Activated CD4-positive, alpha-beta T cell treated with anti-CD3 and anti-CD28 coated beads for 36 hours (primary cell): ENCODE measurements at regions not wholly inside any gene's neighbourhood (a gene's known extent, or its start where the extent isn't known, plus 50 kb on each side); places are given as distances from the start of the nearest gene placed in this dataset.

Experiments
- ATAC-seq: fragments of 200-7000 bp; cut with Tn5 transposase; one replicate; pipeline ENCODE4 v1.10.0; 2021; ENCODE audit warnings: mild to moderate bottlenecking, moderate library complexity
- CTCF ChIA-PET: fragments of 350-600 bp; sonication (Branson Sonifier 250); formaldehyde crosslinking; loops from one replicate; lab custom pipeline; 2021; ENCODE audit warnings: antibody characterized with exemption; lab: Charles Lee
- POLR2A ChIA-PET: fragments of 350-600 bp; sonication (Branson Sonifier 250); formaldehyde crosslinking; loops from one replicate; lab custom pipeline; 2021; ENCODE audit warnings: antibody characterized with exemption, inconsistent platforms; lab: Charles Lee
- DNase-seq: peaks from one replicate; pipeline ENCODE4 v3.0.0-alpha.2; 2020
- H3K27ac Mint-ChIP-seq: one replicate; pipeline ENCODE4 v1.8.0; 2021; ENCODE audit warnings: mixed read lengths
- H3K27me3 Mint-ChIP-seq: one replicate; pipeline ENCODE4 v1.8.0; 2021; ENCODE audit warnings: mixed read lengths
- H3K36me3 Mint-ChIP-seq: one replicate; pipeline ENCODE4 v1.8.0; 2021; ENCODE audit warnings: low read depth, mixed read lengths
- H3K4me1 Mint-ChIP-seq: one replicate; pipeline ENCODE4 v1.8.0; 2021; ENCODE audit warnings: mixed read lengths
- H3K4me3 Mint-ChIP-seq: one replicate; pipeline ENCODE4 v1.8.0; 2021; ENCODE audit warnings: mild to moderate bottlenecking, moderate library complexity, mixed read lengths
- H3K9me3 Mint-ChIP-seq: one replicate; pipeline ENCODE4 v1.8.0; 2021; ENCODE audit warnings: low read depth, mixed read lengths
- intact Hi-C, 2 experiments: fragments of 100-400 bp; cut with DNase I in 1 of 2; cut with micrococcal nuclease in 1 of 2; formaldehyde crosslinking; loops; one replicate each; pipeline versions ENCODE4 v1.14.2 to v1.15.1; 2022 to 2024; cut with DNase I, micrococcal nuclease

GRCh38 chr4:19514276-19515070 lies 737.2 kb upstream of the SLIT2 start:
- H3K4me1 Mint-ChIP-seq: no peaks in the 10 kb centered on the region
- H3K27me3 Mint-ChIP-seq: no peaks in the 10 kb centered on the region
- DNase-seq: no peak
- H3K27ac Mint-ChIP-seq: no peak overlapping the region
- ChIA-PET CTCF (no interaction called here), POLR2A (no interaction called here)
- H3K36me3 Mint-ChIP-seq: no peaks in the 10 kb centered on the region
- intact Hi-C loops: no loop called here
- H3K4me3 Mint-ChIP-seq: no peak overlapping the region
- H3K9me3 Mint-ChIP-seq: peaks cover 14% of the 10 kb centered on the region
- no peak for ATAC-seq

DNA sequence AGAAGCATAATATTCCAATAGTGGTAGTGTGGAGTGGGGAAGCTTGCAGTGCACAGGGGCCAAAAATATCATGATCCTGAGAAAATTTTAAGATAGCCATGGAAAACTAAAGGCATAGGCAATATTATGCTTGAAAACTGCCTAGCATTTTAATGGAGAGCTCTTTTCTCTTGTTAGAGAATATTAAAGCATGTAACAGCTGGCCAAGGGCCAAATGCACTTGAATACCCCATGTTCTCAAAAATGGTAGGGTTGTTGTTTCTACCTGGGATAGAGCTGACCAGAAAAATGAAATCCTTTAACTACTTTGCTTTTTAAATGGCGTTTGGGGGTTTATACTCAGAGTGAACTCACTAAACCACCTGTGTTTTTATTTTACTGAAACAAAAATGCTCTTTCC lies 739.6 kb upstream of the SLIT2 start:
- ATAC-seq (no peak), DNase-seq (no peak)
- POLR2A ChIA-PET: no interaction called here
- Mint-ChIP-seq H3K27ac (no peak overlapping the region), H3K36me3 (no peaks in the 10 kb centered on the region), H3K4me1 (no peaks in the 10 kb centered on the region), H3K9me3 (peaks cover 9% of the 10 kb centered on the region), H3K27me3 (no peaks in the 10 kb centered on the region), H3K4me3 (no peak overlapping the region)
- intact Hi-C loops: no loop called here
- CTCF ChIA-PET: no interaction called here

DNA sequence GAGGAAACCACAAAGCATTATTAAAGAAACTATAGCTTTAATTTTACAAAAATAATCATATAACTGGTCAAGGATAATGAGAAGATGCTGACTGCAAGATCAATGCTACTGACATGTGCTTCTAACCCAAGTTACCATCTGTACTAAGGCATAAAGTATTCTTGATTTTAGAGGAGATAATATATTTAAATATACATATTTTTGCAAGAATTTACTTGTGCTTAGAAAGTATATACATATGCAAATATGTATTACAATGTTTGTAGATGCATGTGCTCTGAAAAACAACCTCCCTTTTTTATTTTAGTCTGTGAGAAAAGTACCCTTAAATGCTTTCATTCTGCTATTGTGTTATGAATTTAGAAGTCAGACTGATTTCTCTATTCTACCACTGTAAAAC lies 740.7 kb upstream of the SLIT2 start:
- Mint-ChIP-seq H3K36me3 (no peaks in the 10 kb centered on the region), H3K4me3 (no peak overlapping the region), H3K27me3 (no peaks in the 10 kb centered on the region), H3K27ac (no peak overlapping the region), H3K4me1 (no peaks in the 10 kb centered on the region), H3K9me3 (peaks cover 9% of the 10 kb centered on the region)
- DNase-seq (no peak), ATAC-seq (no peak)
- intact Hi-C loops: no loop called here
- CTCF ChIA-PET: interaction anchor here (0.6 kb wide), 1 partner anchor 480 kb away, joined by 3 read pairs; no protein-coding TSS in a partner anchor
- POLR2A ChIA-PET: no interaction called here

- ChIA-PET POLR2A (no interaction called here), CTCF (no interaction called here)
- ATAC-seq: no peak
- Mint-ChIP-seq H3K27me3 (no peaks in the 10 kb centered on the region), H3K4me1 (no peaks in the 10 kb centered on the region), H3K27ac (no peak overlapping the region), H3K36me3 (no peaks in the 10 kb centered on the region), H3K4me3 (no peak overlapping the region), H3K9me3 (peaks cover 2% of the 10 kb centered on the region)
- intact Hi-C loops: no loop called here
- no peak for DNase-seq
These were observed 743.3 kb upstream of the SLIT2 start for GRCh38 chr4:19508442-19508841.

- H3K27me3 Mint-ChIP-seq: no peaks in the 10 kb centered on the region
- peaks cover 17% of the 10 kb centered on the region for H3K9me3 Mint-ChIP-seq
These were observed 754.0 kb upstream of the SLIT2 start for GRCh38 chr4:19497705-19498104.

GRCh38 chr4:19496756-19497155 lies 754.9 kb upstream of the SLIT2 start:
- H3K9me3 Mint-ChIP-seq: peaks cover 23% of the 10 kb centered on the region
- H3K27ac Mint-ChIP-seq: no peak overlapping the region
- intact Hi-C loops: no loop called here
- H3K4me3 Mint-ChIP-seq: no peak overlapping the region
- no peaks in the 10 kb centered on the region for H3K27me3 Mint-ChIP-seq
- ATAC-seq: no peak
- no peaks in the 10 kb centered on the region for H3K36me3 Mint-ChIP-seq
- POLR2A ChIA-PET: no interaction called here
- H3K4me1 Mint-ChIP-seq: no peaks in the 10 kb centered on the region
- CTCF ChIA-PET: no interaction called here
- no peak for DNase-seq

More at GRCh38 chr4:19497705-19498104, 754.0 kb upstream of the SLIT2 start:
- H3K36me3 Mint-ChIP-seq: no peaks in the 10 kb centered on the region
- no peak overlapping the region for H3K27ac Mint-ChIP-seq
- no peak overlapping the region for H3K4me3 Mint-ChIP-seq
- ATAC-seq: no peak
- intact Hi-C loops: no loop called here
- CTCF ChIA-PET: no interaction called here
- POLR2A ChIA-PET: no interaction called here
- no peaks in the 10 kb centered on the region for H3K4me1 Mint-ChIP-seq
- DNase-seq: no peak

DNA sequence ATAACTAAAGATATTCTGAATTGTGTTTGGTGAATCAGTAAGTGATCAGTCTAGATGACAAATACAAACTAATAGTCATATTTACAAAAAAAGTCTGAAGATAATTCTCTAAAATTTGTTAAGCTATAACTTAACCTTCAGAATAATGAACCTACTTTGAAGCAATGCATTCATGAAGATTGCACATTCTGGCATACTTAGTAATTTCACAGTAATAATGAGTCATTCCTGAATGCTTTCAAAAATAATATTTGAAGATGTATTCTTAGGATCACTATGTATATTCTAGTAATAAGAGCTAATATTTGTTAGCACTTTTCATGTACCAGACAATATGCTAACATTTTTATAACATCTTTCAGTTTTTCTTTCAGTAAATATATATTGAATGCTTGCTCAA lies 756.7 kb upstream of the SLIT2 start:
- Mint-ChIP-seq H3K27ac (no peak overlapping the region), H3K9me3 (peaks cover 23% of the 10 kb centered on the region), H3K36me3 (no peaks in the 10 kb centered on the region), H3K27me3 (no peaks in the 10 kb centered on the region), H3K4me1 (no peaks in the 10 kb centered on the region), H3K4me3 (no peak overlapping the region)
- CTCF ChIA-PET: no interaction called here
- DNase-seq (no peak), ATAC-seq (no peak)
- POLR2A ChIA-PET: no interaction called here
- intact Hi-C loops: no loop called here

- intact Hi-C loops: no loop called here
- Mint-ChIP-seq H3K27ac (no peak overlapping the region), H3K4me3 (no peak overlapping the region), H3K9me3 (peaks cover 23% of the 10 kb centered on the region), H3K27me3 (no peaks in the 10 kb centered on the region), H3K4me1 (no peaks in the 10 kb centered on the region), H3K36me3 (no peaks in the 10 kb centered on the region)
- ATAC-seq: no peak
- DNase-seq: no peak
- ChIA-PET POLR2A (no interaction called here), CTCF (no interaction called here)
These were observed 759.1 kb upstream of the SLIT2 start for GRCh38 chr4:19492606-19493005.

- H3K4me1 Mint-ChIP-seq: no peaks in the 10 kb centered on the region
- H3K27ac Mint-ChIP-seq: no peak overlapping the region
- no peaks in the 10 kb centered on the region for H3K36me3 Mint-ChIP-seq
- ATAC-seq: no peak
- H3K27me3 Mint-ChIP-seq: no peaks in the 10 kb centered on the region
- no peak for DNase-seq
- H3K4me3 Mint-ChIP-seq: no peak overlapping the region
- ChIA-PET POLR2A (no interaction called here), CTCF (no interaction called here)
- intact Hi-C loops: no loop called here
- no peaks in the 10 kb centered on the region for H3K9me3 Mint-ChIP-seq
These were observed 765.3 kb upstream of the SLIT2 start for GRCh38 chr4:19486400-19486799.

GRCh38 chr4:19478791-19479190 lies 772.9 kb upstream of the SLIT2 start:
- H3K36me3 Mint-ChIP-seq: no peaks in the 10 kb centered on the region
- ChIA-PET POLR2A (no interaction called here), CTCF (no interaction called here)
- DNase-seq (no peak), ATAC-seq (no peak)
- H3K4me1 Mint-ChIP-seq: no peaks in the 10 kb centered on the region
- intact Hi-C loops: no loop called here
- no peaks in the 10 kb centered on the region for H3K27me3 Mint-ChIP-seq
- no peak overlapping the region for H3K27ac Mint-ChIP-seq
- no peak overlapping the region for H3K4me3 Mint-ChIP-seq
- no peaks in the 10 kb centered on the region for H3K9me3 Mint-ChIP-seq

- Mint-ChIP-seq H3K36me3 (no peaks in the 10 kb centered on the region), H3K9me3 (peaks cover 6% of the 10 kb centered on the region), H3K27ac (no peak overlapping the region), H3K4me3 (no peak overlapping the region), H3K27me3 (no peaks in the 10 kb centered on the region), H3K4me1 (no peaks in the 10 kb centered on the region)
- ATAC-seq (no peak), DNase-seq (no peak)
- POLR2A ChIA-PET: no interaction called here
- CTCF ChIA-PET: no interaction called here
- intact Hi-C loops: no loop called here
These were observed 778.1 kb upstream of the SLIT2 start for GRCh38 chr4:19473569-19473968.

DNA sequence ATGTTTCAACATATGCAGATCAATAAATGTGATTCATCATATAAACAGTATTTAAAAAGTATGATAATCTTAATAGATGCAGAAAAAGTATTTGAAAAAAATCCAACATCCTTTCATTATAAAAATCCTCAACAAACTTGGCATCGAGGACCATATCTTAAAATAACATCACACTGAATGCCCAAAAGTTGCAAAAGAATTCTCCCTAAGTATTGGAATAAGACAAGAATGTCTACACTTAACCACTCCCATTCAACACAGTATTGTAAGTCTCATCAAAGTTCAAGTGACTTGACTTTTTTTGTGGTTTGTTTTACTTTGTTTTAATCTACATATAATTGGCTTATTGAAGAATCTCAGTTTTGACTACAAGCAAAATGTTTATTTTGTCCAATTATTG lies 779.0 kb upstream of the SLIT2 start:
- ChIA-PET POLR2A (no interaction called here), CTCF (no interaction called here)
- ATAC-seq (no peak), DNase-seq (no peak)
- Mint-ChIP-seq H3K36me3 (no peaks in the 10 kb centered on the region), H3K27ac (no peak overlapping the region), H3K4me3 (no peak overlapping the region), H3K4me1 (no peaks in the 10 kb centered on the region), H3K9me3 (peaks cover 6% of the 10 kb centered on the region), H3K27me3 (no peaks in the 10 kb centered on the region)
- intact Hi-C loops: no loop called here
